Neural cell (in vitro differentiated cells): ENCODE measurements at regions not wholly inside any gene's neighbourhood (a gene's known extent, or its start where the extent isn't known, plus 50 kb on each side); places are given as distances from the start of the nearest gene placed in this dataset.

ENCODE experiments used
- H2AFZ ChIP-seq: fragments of 200-600, 300-800 bp; sonication (generic), shearing (Covaris generic); 2 replicates; pipeline ENCODE4 v1.6.0; 2014; ENCODE audit warnings: low read depth, mild to moderate bottlenecking, antibody characterized with exemption, low read length, moderate library complexity
- H3F3A ChIP-seq: fragments of 200-600 bp; shearing (Covaris generic); 2 replicates; pipeline ENCODE4 v1.6.1; 2016; ENCODE audit warnings: mild to moderate bottlenecking, moderate library complexity, mixed read lengths, antibody characterized with exemption, low read length; ENCODE audit not compliant: insufficient read depth, poor library complexity, severe bottlenecking
- H3K27ac ChIP-seq: fragments of 200-600, 300-800 bp; sonication (generic), shearing (Covaris generic); 2 replicates; pipeline ENCODE4 v1.5.1; 2014; ENCODE audit warnings: mild to moderate bottlenecking, low read length, moderate library complexity
- H3K27me3 ChIP-seq: fragments of 300-800, 200-600 bp; sonication (generic), shearing (Covaris generic); 2 replicates; pipeline ENCODE4 v1.6.0; 2014; ENCODE audit warnings: mild to moderate bottlenecking, low read depth, low read length, moderate library complexity; ENCODE audit not compliant: insufficient read depth
- H3K36me3 ChIP-seq: fragments of 300-800, 200-600 bp; sonication (generic), shearing (Covaris generic); 2 replicates; pipeline ENCODE4 v1.5.1; 2014; ENCODE audit warnings: mild to moderate bottlenecking, antibody characterized with exemption, low read length, moderate library complexity; ENCODE audit not compliant: insufficient read depth
- H3K4me2 ChIP-seq: fragments of 300-800, 200-600 bp; sonication (generic), shearing (Covaris generic); 2 replicates; pipeline ENCODE4 v1.6.0; 2014; ENCODE audit warnings: mild to moderate bottlenecking, low read length
- H3K4me3 ChIP-seq: fragments of 300-800, 200-600 bp; sonication (generic), shearing (Covaris generic); 2 replicates; pipeline ENCODE4 v1.5.1; 2014; ENCODE audit warnings: mild to moderate bottlenecking, low read length, moderate library complexity
- H3K79me2 ChIP-seq: fragments of 200-600 bp; shearing (Covaris generic); replicated peaks from 2 replicates; pipeline ENCODE4 v1.6.0; 2014; ENCODE audit warnings: mild to moderate bottlenecking, low read length, moderate library complexity; ENCODE audit not compliant: insufficient read depth
- H3K9ac ChIP-seq: fragments of 300-800, 200-600 bp; sonication (generic), shearing (Covaris generic); 2 replicates; pipeline ENCODE4 v1.6.1; 2016; ENCODE audit warnings: mild to moderate bottlenecking, low read length, mixed read lengths
- H3K9me2 ChIP-seq: fragments of 200-600 bp; shearing (Covaris generic); 2 replicates; pipeline ENCODE4 v1.6.1; 2016; ENCODE audit warnings: mild to moderate bottlenecking, low read length, mixed read lengths; ENCODE audit not compliant: insufficient read depth
- H3K9me3 ChIP-seq: fragments of 200-600, 300-800 bp; sonication (generic), shearing (Covaris generic); 2 replicates; pipeline ENCODE4 v1.6.1; 2016; ENCODE audit warnings: mild to moderate bottlenecking, mixed run types, low read length, moderate library complexity, mixed read lengths
- H4K20me1 ChIP-seq: fragments of 200-600 bp; shearing (Covaris generic); 2 replicates; pipeline ENCODE4 v1.6.1; 2016; ENCODE audit warnings: mild to moderate bottlenecking, mixed run types; ENCODE audit not compliant: insufficient read depth
- CTCF ChIP-seq: fragments of 450-650 bp; IDR thresholded peaks from 2 replicates; pipeline ENCODE4 v1.5.1; 2014; ENCODE audit warnings: antibody characterized with exemption, mild to moderate bottlenecking, moderate library complexity; ENCODE audit not compliant: poor library complexity, severe bottlenecking
- EP300 ChIP-seq: fragments of 450-650 bp; conservative IDR thresholded peaks from 2 replicates; pipeline ENCODE4 v1.6.1; 2014; ENCODE audit warnings: antibody characterized with exemption, mild to moderate bottlenecking, moderate library complexity; ENCODE audit not compliant: poor library complexity, severe bottlenecking
- EZH2 ChIP-seq: fragments of 200-600, 300-800 bp; shearing (Covaris generic), sonication (generic); IDR thresholded peaks from 2 replicates; pipeline ENCODE4 v1.6.1; 2014; ENCODE audit warnings: antibody characterized with exemption, low read length, borderline replicate concordance, mild to moderate bottlenecking; ENCODE audit not compliant: insufficient read depth, poor library complexity, severe bottlenecking
- MXI1 ChIP-seq: fragments of 450-650 bp; conservative IDR thresholded peaks from 2 replicates; pipeline ENCODE4 v1.6.1; 2014; ENCODE audit warnings: antibody characterized with exemption, mild to moderate bottlenecking; ENCODE audit not compliant: poor library complexity, severe bottlenecking
- POLR2AphosphoS5 ChIP-seq: IDR thresholded peaks from 2 replicates; pipeline ENCODE4 v1.6.1; 2012
- RAD21 ChIP-seq: fragments of 450-650 bp; conservative IDR thresholded peaks from 2 replicates; pipeline ENCODE4 v1.6.1; 2014; ENCODE audit warnings: antibody characterized with exemption, mild to moderate bottlenecking, moderate library complexity
- REST ChIP-seq: IDR thresholded peaks from 2 replicates; pipeline ENCODE4 v1.6.1; 2012; ENCODE audit warnings: borderline replicate concordance
- SMC3 ChIP-seq: fragments of 450-650 bp; conservative IDR thresholded peaks from 2 replicates; pipeline ENCODE4 v1.6.1; 2014; ENCODE audit warnings: antibody characterized with exemption, mild to moderate bottlenecking, moderate library complexity; ENCODE audit not compliant: poor library complexity
- TAF1 ChIP-seq: IDR thresholded peaks from 2 replicates; pipeline ENCODE4 v1.6.1; 2012; ENCODE audit warnings: low read depth

GRCh38 chr14:42909659-42910058 lies 1303.0 kb downstream of the LRFN5 start:
- Histone ChIP-seq H3K79me2 (no peaks in the 10 kb centered on the region), H3K27me3 (no peaks in the 10 kb centered on the region), H4K20me1 (no peaks in the 10 kb centered on the region), H3K36me3 (no peaks in the 10 kb centered on the region), H3K9me3 (no peaks in the 10 kb centered on the region), H3F3A (no peaks in the 10 kb centered on the region), H3K27ac (no peak overlapping the region), H3K4me3 (no peak overlapping the region), H2AFZ (no peak overlapping the region), H3K9ac (no peak overlapping the region), H3K4me2 (no peak overlapping the region), H3K9me2 (no peaks in the 10 kb centered on the region)
- peak; percentile 85 for TF ChIP-seq EP300
- peak; percentile 64 for TF ChIP-seq POLR2AphosphoS5
- TF ChIP-seq SMC3 = no peak

GRCh38 chr14:42893183-42893582 lies 1286.5 kb downstream of the LRFN5 start:
- H3K36me3 ChIP-seq = no peaks in the 10 kb centered on the region
- H3K4me3 ChIP-seq = no peak overlapping the region
- H3K9me3 ChIP-seq = no peaks in the 10 kb centered on the region
- no peak overlapping the region for H3K27ac ChIP-seq
- no peak overlapping the region for H3K4me2 ChIP-seq
- no peak overlapping the region for H3K9ac ChIP-seq
- no peak overlapping the region for H2AFZ ChIP-seq
- no peaks in the 10 kb centered on the region for H3F3A ChIP-seq
- no peak for TF ChIP-seq MXI1
- TF ChIP-seq EP300 = no peak
- TF ChIP-seq TAF1 = no peak
- no peak for TF ChIP-seq SMC3
- no peak for TF ChIP-seq REST
- TF ChIP-seq CTCF = no peak
- no peak for TF ChIP-seq RAD21
- TF ChIP-seq POLR2AphosphoS5 = no peak
- no peak for TF ChIP-seq EZH2
- no peaks in the 10 kb centered on the region for H3K79me2 ChIP-seq
- H3K9me2 ChIP-seq = no peaks in the 10 kb centered on the region
- H4K20me1 ChIP-seq = no peaks in the 10 kb centered on the region
- no peaks in the 10 kb centered on the region for H3K27me3 ChIP-seq

GRCh38 chr14:42884100-42884499 lies 1277.4 kb downstream of the LRFN5 start:
- Histone ChIP-seq H3K36me3 (no peaks in the 10 kb centered on the region), H3K79me2 (no peaks in the 10 kb centered on the region), H2AFZ (no peak overlapping the region), H3K9ac (no peak overlapping the region), H3K4me2 (no peak overlapping the region), H3K9me3 (no peaks in the 10 kb centered on the region), H3K9me2 (no peaks in the 10 kb centered on the region), H3K27me3 (no peaks in the 10 kb centered on the region), H3K27ac (no peak overlapping the region), H3F3A (no peaks in the 10 kb centered on the region), H4K20me1 (no peaks in the 10 kb centered on the region), H3K4me3 (no peak overlapping the region)
- TF ChIP-seq EP300 (no peak), MXI1 (no peak), REST (no peak), EZH2 (no peak), POLR2AphosphoS5 (no peak), CTCF (no peak), TAF1 (no peak), RAD21 (no peak)
